GM21423 (cell line): ENCODE measurements at regions not wholly inside any gene's neighbourhood (a gene's known extent, or its start where the extent isn't known, plus 50 kb on each side); places are given as distances from the start of the nearest gene placed in this dataset.
"Not testable (repeated sequence)": the region's sequence is repeated elsewhere in the genome, so short reads cannot be mapped to it uniquely, and the experiment has no call there.

ENCODE experiments used
- ATAC-seq: cut with Tn5 transposase; IDR thresholded peaks from one replicate; pipeline ENCODE4 v1.9.1; 2021; ENCODE audit warnings: mild to moderate bottlenecking, moderate library complexity; ENCODE audit not compliant: unreplicated experiment

- ATAC-seq = no peak
These were observed 898.1 kb upstream of the EPHA5 start for GRCh38 chr4:66568431-66568830.

GRCh38 chr4:66568001-66568400 lies 897.7 kb upstream of the EPHA5 start:
- no peak for ATAC-seq

GRCh38 chr4:66567551-66567950 lies 897.3 kb upstream of the EPHA5 start:
- ATAC-seq = no peak

DNA sequence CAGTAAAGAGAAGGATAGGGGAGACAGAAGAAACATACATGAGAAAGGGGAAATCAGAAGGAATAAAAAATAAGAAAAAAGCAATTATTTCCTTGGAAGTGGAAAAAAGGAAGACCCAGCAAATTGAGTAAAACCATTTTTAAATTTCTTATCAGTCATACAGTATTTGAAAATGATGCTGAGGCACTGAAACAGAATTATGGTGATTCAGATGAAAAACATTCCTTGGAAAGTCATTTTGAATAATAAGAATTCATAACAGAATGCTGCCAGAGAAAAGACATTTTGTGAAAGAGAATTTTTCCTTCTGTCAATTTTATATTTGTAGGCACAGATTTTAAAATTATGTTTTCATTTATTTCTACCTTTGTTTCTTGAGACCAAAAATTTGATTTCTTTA lies 895.5 kb upstream of the EPHA5 start:
- ATAC-seq = no peak

DNA sequence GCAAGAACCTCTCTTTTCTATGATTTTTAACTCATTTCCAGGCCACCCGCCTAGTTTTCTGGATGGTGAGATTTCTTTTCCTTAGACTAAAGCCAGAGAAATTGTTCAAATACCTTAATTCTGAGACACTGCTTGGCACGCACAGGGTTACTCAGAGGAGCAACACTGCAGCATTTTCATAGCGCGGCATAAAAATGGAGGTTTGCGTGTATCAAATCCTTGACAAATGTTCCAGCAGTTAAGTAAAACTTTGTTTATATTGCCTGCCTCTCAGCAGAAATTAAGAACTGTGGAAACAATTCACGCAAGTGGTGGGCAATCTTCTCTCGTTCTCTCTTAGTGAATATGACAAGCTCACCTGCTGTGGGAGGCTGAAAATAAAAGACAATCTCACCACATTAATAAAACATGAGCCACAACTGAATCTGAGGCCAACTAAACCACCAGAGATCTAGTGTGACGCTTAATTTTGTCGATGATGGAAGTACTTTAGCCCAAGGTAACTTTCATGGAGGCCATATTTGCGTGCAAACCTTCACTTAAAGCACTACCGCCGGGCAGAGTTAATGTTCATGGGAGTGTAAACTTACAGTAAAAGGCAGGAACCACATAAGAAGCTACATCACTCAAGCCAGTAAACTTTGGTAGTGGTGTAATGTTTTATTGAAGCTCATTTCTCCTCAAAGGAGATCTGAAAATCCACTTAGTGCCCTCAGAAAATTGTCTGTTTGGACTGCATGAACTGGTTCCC lies 894.8 kb upstream of the EPHA5 start:
- ATAC-seq = no peak

- no peak for ATAC-seq
These were observed 892.1 kb upstream of the EPHA5 start for GRCh38 chr4:66562276-66562806.

- not testable (repeated sequence) for ATAC-seq
These were observed 891.3 kb upstream of the EPHA5 start for GRCh38 chr4:66561465-66562053.

- ATAC-seq = no peak
These were observed 888.4 kb upstream of the EPHA5 start for GRCh38 chr4:66558651-66559050.

DNA sequence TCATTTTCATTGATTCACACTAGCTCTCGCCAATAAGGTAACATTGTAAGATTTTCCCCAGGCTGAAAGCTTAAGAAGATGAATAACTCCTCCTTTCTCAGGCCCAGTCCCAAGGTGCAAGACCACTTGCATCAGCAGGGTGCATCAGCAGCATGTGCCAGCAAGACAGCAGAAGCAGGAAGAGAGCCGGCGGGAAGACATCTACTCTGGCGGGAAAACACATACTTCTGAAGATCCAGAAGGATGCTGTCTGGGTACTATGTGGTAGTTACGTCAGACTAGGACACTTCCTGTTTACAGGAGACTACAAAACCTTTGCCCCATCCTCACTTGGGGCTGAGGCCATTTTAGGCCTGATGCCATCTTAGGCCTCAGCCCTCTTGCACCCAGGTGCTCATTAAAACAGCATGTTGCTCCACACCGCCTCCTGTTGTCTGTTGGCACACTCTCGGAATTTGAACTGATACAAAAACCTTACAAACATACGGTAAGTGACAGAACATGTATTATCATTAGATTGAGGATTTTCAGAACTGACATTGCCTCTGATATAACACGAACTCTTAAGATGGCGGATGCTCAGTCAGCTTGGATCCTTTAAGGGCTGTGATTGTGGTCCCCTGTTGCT lies 886.5 kb upstream of the EPHA5 start:
- no peak for ATAC-seq

DNA sequence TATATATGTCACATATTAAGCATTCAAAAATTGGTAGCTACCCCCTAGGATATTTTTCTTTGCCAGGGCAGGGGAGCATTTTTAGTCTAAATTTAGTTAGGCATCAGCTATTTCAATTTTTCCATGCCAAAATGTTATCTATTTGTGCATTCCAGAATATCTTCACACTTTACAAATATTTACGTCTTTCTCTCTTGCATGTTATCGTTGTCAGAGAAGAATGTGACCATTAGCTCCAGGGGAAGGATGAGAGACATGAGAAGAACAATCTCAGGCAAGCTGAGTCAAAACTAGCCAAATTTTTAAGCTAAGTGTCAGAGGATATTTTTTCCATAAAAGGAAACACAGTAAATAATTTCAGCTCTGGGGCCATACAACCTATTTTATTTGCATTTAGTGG lies 885.0 kb upstream of the EPHA5 start:
- no peak for ATAC-seq

DNA sequence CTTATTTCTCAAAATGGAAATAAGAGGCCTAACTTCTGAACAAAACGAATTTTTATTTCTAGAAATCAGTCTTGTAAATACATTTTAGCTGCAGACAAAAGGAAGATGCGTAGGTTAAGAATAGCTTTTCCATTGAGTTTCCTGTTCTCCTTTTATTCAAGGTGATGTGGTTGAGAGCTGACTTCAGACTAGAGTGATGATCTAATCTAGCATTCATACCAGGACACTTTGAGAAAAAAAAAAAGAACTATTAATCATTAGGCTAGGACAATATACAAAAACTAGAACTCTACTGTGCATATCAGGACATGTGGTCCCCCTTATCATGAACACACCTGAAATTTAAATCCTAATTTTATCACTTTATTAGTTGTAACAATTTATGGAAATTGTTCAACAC lies 884.5 kb upstream of the EPHA5 start:
- ATAC-seq = no peak

GRCh38 chr4:66545301-66545700 lies 875.0 kb upstream of the EPHA5 start:
- ATAC-seq = not testable (repeated sequence)

- no peak for ATAC-seq
These were observed 874.0 kb upstream of the EPHA5 start for GRCh38 chr4:66544281-66544680.

DNA sequence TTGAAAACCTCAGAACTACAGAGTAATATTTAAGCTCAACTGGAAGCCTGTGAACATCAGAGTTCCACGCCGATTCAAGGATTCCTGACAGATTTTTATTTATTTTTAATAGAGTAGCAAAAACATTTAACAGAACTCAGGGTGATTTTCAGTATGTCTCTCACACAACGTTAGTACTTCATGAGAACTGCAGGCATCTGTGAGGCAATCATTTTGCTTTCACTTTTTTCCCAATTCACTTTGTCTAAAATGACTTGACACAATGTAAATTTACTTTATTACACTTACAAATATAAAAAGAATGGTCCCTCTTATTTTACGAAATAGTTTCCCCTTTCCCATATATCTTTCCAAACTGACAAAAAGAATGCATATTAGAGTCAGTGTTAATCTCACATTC lies 869.5 kb upstream of the EPHA5 start:
- no peak for ATAC-seq

- ATAC-seq = no peak
These were observed 854.5 kb upstream of the EPHA5 start for GRCh38 chr4:66524781-66525180.

DNA sequence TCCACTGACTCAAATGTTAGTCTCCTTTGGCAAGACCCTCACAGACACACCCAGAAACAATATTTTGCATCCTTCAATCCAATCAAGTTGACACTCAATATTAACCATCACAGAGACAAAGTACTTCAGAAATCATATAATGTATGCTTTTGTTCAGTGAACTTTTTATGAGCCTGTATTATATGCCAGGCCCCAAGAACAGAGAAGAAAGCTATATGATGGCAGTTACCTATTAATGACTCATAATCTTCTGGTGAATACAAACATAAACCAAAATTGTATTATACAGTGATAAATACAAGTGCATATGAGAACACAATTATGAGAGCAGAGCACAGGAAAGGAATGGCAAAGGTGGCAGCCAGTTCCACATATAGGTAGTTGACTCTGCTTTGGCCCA lies 852.0 kb upstream of the EPHA5 start:
- ATAC-seq = no peak

DNA sequence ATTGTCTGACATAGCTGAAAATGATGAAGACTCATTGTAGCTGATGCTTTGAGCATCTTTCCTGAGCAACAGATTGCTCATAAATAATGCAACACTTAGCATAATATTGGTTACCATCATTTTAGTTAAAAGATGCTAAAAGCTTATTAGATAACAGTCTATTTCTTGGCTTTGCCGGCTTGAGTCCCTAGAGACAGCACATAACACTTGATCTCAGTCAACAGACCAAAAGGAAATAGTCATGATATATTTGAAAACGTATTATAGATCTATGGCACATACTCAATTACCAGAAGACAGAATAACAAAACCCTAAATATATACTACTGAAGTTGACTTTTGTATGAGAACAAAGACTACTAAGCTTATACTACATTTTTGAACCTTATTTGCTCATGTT lies 846.7 kb upstream of the EPHA5 start:
- ATAC-seq = no peak

- ATAC-seq = no peak
These were observed 836.7 kb upstream of the EPHA5 start for GRCh38 chr4:66506985-66507384.

DNA sequence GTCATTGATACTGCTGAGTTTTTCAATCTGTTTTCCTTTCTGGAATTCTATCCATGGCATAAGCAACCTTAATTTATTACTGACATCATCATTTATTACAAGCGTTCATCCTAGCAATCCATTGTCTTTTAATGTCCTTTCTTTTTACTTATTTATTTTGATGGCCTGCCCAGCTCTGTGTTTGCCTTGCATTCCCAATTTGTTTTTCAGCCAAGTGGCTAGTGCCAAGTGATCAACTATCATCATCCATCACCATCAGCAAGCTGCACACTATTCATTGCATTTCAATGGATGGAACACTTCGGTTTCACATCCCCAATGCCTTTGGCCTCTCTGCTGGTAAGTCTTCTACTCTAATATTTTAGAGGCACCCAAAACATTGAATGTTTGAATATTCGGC lies 831.7 kb upstream of the EPHA5 start:
- ATAC-seq = no peak

DNA sequence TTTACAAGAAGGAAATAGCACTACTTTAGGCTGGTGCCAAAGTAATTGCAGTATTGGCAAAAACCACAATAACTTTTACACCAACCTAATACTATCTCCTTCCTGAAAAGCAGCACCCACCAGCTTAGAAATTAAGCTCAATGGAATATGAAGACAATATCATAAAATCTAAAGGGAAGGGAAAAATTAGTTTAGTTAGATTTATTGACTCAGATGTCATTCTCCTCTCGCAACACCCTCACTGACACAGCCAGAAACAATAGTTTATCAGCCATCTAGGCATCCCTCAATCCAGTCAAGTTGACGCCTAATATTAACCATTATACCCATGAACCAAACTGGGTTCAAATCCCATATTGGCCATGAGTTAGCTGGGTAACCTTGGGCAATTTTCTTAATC lies 820.4 kb upstream of the EPHA5 start:
- ATAC-seq = no peak

- no peak for ATAC-seq
These were observed 819.6 kb upstream of the EPHA5 start for GRCh38 chr4:66489783-66490452.

DNA sequence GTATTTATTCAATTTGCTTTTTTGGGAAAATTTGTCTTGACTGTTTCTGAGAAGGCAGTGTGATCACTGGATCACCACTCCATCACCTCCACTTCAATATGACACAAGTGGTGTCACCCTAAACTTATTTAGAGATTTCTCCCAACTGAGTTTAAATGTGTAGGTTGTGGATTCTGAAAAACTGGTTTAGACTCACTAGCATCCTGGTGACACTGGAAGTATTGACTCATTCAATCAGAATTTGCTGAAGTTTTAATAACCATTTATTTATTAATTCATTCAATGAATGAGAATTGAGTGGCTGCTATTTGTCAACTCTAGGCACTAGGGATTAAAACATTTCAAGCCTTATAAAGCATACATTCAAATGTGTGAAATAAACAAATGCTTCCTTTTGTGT lies 819.1 kb upstream of the EPHA5 start:
- no peak for ATAC-seq
